Neural cell (in vitro differentiated cells): ENCODE measurements at regions not wholly inside any gene's neighbourhood (a gene's known extent, or its start where the extent isn't known, plus 50 kb on each side); places are given as distances from the start of the nearest gene placed in this dataset.

ENCODE experiments used
- EP300 ChIP-seq: fragments of 450-650 bp; conservative IDR thresholded peaks from 2 replicates; pipeline ENCODE4 v1.6.1; 2014; ENCODE audit warnings: antibody characterized with exemption, mild to moderate bottlenecking, moderate library complexity; ENCODE audit not compliant: poor library complexity, severe bottlenecking
- TF ChIP-seq, protein P1 (sequence below): fragments of 450-650 bp; IDR thresholded peaks from 2 replicates; pipeline ENCODE4 v1.5.1; 2014; ENCODE audit warnings: antibody characterized with exemption, mild to moderate bottlenecking, moderate library complexity; ENCODE audit not compliant: poor library complexity, severe bottlenecking

DNA sequence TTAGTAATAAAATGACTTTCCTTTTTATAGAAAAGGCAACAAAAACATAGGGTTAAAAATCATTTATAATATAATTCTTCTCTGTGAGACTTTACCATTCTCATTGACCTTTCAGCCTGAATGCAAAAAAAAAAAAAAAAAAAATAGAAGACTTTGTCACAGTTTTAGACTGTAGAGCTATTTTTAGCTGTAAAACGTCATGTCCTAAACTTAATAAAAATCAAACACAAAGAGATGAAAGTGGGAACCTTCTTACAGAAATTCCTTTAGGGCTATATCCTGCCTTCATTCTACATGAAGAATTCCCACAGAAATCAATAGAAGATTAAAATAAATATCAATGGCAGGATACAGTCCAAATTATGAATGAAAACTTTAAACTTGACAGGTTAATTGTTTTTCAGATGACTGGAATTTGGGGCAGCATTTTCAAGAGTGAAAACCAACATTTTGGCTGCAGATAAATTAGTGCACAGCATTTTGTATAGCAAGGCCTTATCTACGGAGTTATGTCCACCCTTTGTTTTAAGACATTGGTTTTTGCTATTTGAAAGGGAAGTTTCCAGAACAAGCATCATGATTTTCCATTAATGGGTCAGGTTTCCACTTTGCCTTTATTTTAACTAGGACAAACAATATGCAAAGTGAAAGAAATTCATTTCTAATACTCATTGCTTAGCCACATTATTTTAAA lies 219.5 kb downstream of the SPCS3 start:
- TF ChIP-seq, protein P1, sequence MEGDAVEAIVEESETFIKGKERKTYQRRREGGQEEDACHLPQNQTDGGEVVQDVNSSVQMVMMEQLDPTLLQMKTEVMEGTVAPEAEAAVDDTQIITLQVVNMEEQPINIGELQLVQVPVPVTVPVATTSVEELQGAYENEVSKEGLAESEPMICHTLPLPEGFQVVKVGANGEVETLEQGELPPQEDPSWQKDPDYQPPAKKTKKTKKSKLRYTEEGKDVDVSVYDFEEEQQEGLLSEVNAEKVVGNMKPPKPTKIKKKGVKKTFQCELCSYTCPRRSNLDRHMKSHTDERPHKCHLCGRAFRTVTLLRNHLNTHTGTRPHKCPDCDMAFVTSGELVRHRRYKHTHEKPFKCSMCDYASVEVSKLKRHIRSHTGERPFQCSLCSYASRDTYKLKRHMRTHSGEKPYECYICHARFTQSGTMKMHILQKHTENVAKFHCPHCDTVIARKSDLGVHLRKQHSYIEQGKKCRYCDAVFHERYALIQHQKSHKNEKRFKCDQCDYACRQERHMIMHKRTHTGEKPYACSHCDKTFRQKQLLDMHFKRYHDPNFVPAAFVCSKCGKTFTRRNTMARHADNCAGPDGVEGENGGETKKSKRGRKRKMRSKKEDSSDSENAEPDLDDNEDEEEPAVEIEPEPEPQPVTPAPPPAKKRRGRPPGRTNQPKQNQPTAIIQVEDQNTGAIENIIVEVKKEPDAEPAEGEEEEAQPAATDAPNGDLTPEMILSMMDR = no peak
- no peak for TF ChIP-seq EP300
